ENCODE measurements at regions not wholly inside any gene's neighbourhood (a gene's known extent, or its start where the extent isn't known, plus 50 kb on each side); places are given as distances from the start of the nearest gene placed in this dataset.

- ATAC-seq (ENCODE audit: insufficient read depth, low FRiP score), result no peak
- H3K27ac ChIP-seq (ENCODE audit: low read depth in 1 of 2, low read length in 1 of 2), result no peak overlapping the region
- H3K9ac ChIP-seq (ENCODE audit: insufficient read depth in 1 of 2, low read length in 2 of 2), result no peak overlapping the region
Measured at GRCh38 chr14:22699801-22700564, 55.8 kb upstream of the OR6J1 start.

DNA sequence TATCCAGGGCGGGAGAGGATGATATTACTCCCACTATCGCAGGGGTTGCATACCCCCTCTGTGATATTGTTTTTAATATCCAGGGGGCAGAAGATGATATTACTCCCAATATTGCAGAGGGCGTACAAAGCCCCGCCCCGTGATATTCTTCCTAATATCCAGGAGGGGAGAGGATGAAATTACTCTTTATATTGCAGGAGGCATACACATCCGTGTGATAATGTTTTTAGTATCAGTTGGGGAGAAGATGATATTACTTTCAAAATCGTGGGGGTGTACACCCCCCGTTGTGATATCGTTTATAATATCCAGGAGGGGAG lies 52.9 kb upstream of the OXA1L start:
- WGBS, 2 donors, result 74 to 76% methylated on average over 9 of the region's 9 CpGs
- peaks cover 0 to 19% (median 16%) of the 10 kb centered on the region in 3 donors for H3K27me3 ChIP-seq (ENCODE audit: control insufficient read depth in 3 of 3, insufficient read depth in 3 of 3, low read length in 2 of 3)

More at GRCh38 chr14:22699801-22700564, 55.8 kb upstream of the OR6J1 start:
- Histone ChIP-seq H3K4me3 (no peak overlapping the region), H3K36me3 (ENCODE audit: control insufficient read depth in 4 of 4, insufficient read depth in 4 of 4, low read length in 4 of 4) (no peaks in the 10 kb centered on the region), H3K9me3 (ENCODE audit: control insufficient read depth in 4 of 4, insufficient read depth in 3 of 4, low read length in 3 of 4) (no peaks in the 10 kb centered on the region), H3K27me3 (ENCODE audit: control insufficient read depth in 3 of 3, insufficient read depth in 3 of 3, low read length in 2 of 3) (peaks cover 0 to 3% (median 0%) of the 10 kb centered on the region in 3 donors), H3K4me1 (ENCODE audit: control insufficient read depth in 5 of 5, insufficient read depth in 5 of 5, low read length in 5 of 5) (no peaks in the 10 kb centered on the region)
- peak in 2 of 3 donors; percentile 3 to 46 for DNase-seq
- TF ChIP-seq, protein P1, sequence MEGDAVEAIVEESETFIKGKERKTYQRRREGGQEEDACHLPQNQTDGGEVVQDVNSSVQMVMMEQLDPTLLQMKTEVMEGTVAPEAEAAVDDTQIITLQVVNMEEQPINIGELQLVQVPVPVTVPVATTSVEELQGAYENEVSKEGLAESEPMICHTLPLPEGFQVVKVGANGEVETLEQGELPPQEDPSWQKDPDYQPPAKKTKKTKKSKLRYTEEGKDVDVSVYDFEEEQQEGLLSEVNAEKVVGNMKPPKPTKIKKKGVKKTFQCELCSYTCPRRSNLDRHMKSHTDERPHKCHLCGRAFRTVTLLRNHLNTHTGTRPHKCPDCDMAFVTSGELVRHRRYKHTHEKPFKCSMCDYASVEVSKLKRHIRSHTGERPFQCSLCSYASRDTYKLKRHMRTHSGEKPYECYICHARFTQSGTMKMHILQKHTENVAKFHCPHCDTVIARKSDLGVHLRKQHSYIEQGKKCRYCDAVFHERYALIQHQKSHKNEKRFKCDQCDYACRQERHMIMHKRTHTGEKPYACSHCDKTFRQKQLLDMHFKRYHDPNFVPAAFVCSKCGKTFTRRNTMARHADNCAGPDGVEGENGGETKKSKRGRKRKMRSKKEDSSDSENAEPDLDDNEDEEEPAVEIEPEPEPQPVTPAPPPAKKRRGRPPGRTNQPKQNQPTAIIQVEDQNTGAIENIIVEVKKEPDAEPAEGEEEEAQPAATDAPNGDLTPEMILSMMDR (IDR thresholded peaks at IDR 0.05; ENCODE audit: control extremely low read depth, extremely low read depth), result no peak
- WGBS, 2 donors, result 61 to 68% methylated on average over 8 of the region's 8 CpGs

GRCh38 chr14:22715186-22715812 lies 51.2 kb upstream of the OXA1L start:
- WGBS, 2 donors, result 81 to 84% methylated on average over 8 of the region's 8 CpGs
- TF ChIP-seq, protein P1 (IDR thresholded peaks at IDR 0.05; ENCODE audit: control extremely low read depth, extremely low read depth), result no peak
- DNase-seq, result no peak
- no peak overlapping the region for H3K9ac ChIP-seq (ENCODE audit: insufficient read depth in 1 of 2, low read length in 2 of 2)
- H3K4me3 ChIP-seq, result no peak overlapping the region
- no peak for ATAC-seq (ENCODE audit: insufficient read depth, low FRiP score)
- peaks cover 0 to 16% (median 12%) of the 10 kb centered on the region in 3 donors for H3K27me3 ChIP-seq (ENCODE audit: control insufficient read depth in 3 of 3, insufficient read depth in 3 of 3, low read length in 2 of 3)
- no peaks in the 10 kb centered on the region for H3K9me3 ChIP-seq (ENCODE audit: control insufficient read depth in 4 of 4, insufficient read depth in 3 of 4, low read length in 3 of 4)
- no peaks in the 10 kb centered on the region for H3K4me1 ChIP-seq (ENCODE audit: control insufficient read depth in 5 of 5, insufficient read depth in 5 of 5, low read length in 5 of 5)
- H3K27ac ChIP-seq (ENCODE audit: low read depth in 1 of 2, low read length in 1 of 2), result no peak overlapping the region
- H3K36me3 ChIP-seq (ENCODE audit: control insufficient read depth in 4 of 4, insufficient read depth in 4 of 4, low read length in 4 of 4), result no peaks in the 10 kb centered on the region

More for the DNA sequence above, 52.9 kb upstream of the OXA1L start:
- Histone ChIP-seq H3K27ac (ENCODE audit: low read depth in 1 of 2, low read length in 1 of 2) (no peak overlapping the region), H3K4me3 (no peak overlapping the region), H3K36me3 (ENCODE audit: control insufficient read depth in 4 of 4, insufficient read depth in 4 of 4, low read length in 4 of 4) (no peaks in the 10 kb centered on the region), H3K9me3 (ENCODE audit: control insufficient read depth in 4 of 4, insufficient read depth in 3 of 4, low read length in 3 of 4) (peaks cover 0 to 2% (median 0%) of the 10 kb centered on the region in 4 donors), H3K9ac (ENCODE audit: insufficient read depth in 1 of 2, low read length in 2 of 2) (no peak overlapping the region), H3K4me1 (ENCODE audit: control insufficient read depth in 5 of 5, insufficient read depth in 5 of 5, low read length in 5 of 5) (no peaks in the 10 kb centered on the region)
- TF ChIP-seq, protein P1 (IDR thresholded peaks at IDR 0.05; ENCODE audit: control extremely low read depth, extremely low read depth), result no peak
- DNase-seq (no peak), ATAC-seq (ENCODE audit: insufficient read depth, low FRiP score) (no peak)
